CD14-positive monocyte (primary cell): ENCODE measurements at regions not wholly inside any gene's neighbourhood (a gene's known extent, or its start where the extent isn't known, plus 50 kb on each side); places are given as distances from the start of the nearest gene placed in this dataset.

ENCODE experiments used
- DNase-seq, 3 donors: peaks; one replicate each; pipeline ENCODE4 v3.0.0-alpha.2; 2011 to 2022
- H2AFZ ChIP-seq: 2 replicates; pipeline ENCODE4 v1.6.0; 2012; ENCODE audit warnings: mild to moderate bottlenecking, low read depth, low read length, inconsistent platforms; ENCODE audit not compliant: insufficient read depth, poor library complexity, severe bottlenecking
- H3K27ac ChIP-seq, 2 donors: 1 replicate in 1 of 2; 2 replicates in 1 of 2; pipeline ENCODE4 v1.5.1; 2012 to 2013; ENCODE audit warnings: low read length in 2 of 2, control low read depth in 1 of 2, inconsistent platforms in 1 of 2, low read depth in 1 of 2, mild to moderate bottlenecking in 1 of 2
- H3K27me3 ChIP-seq, 2 donors: one replicate each; pipeline versions ENCODE4 v1.6.0 to v1.6.1; 2011 to 2013; ENCODE audit warnings: low read length in 2 of 2; ENCODE audit not compliant: control insufficient read depth in 2 of 2, insufficient read depth in 2 of 2
- H3K36me3 ChIP-seq, 2 donors: replicated peaks in 1 of 2; 1 replicate in 1 of 2; 2 replicates in 1 of 2; pipeline versions ENCODE4 v1.5.1 to v1.6.1; 2012 to 2013; ENCODE audit warnings: low read length in 2 of 2, control low read depth in 1 of 2, inconsistent platforms in 1 of 2, mild to moderate bottlenecking in 1 of 2; ENCODE audit not compliant: insufficient read depth in 2 of 2, control insufficient read depth in 1 of 2
- H3K4me1 ChIP-seq, 2 donors: 1 replicate in 1 of 2; 2 replicates in 1 of 2; pipeline versions ENCODE4 v1.5.1 to v1.6.1; 2012 to 2013; ENCODE audit warnings: low read length in 2 of 2, control low read depth in 1 of 2, inconsistent platforms in 1 of 2, mild to moderate bottlenecking in 1 of 2, moderate library complexity in 1 of 2; ENCODE audit not compliant: insufficient read depth in 2 of 2, control insufficient read depth in 1 of 2
- H3K4me2 ChIP-seq: replicated peaks from 2 replicates; pipeline ENCODE3; 2012; ENCODE audit warnings: low read length, moderate library complexity, mild to moderate bottlenecking; ENCODE audit not compliant: poor library complexity, severe bottlenecking; ENCODE audit errors: extremely low read depth
- H3K4me3 ChIP-seq, 3 experiments: fragments of 200-600 bp in 1 of 3; sonication (generic) in 1 of 3; replicated peaks in 1 of 3; 1 replicate in 2 of 3; 2 replicates in 1 of 3; pipeline ENCODE4 v1.5.1; 2011 to 2013; ENCODE audit warnings: low read length in 3 of 3, mild to moderate bottlenecking in 3 of 3, control low read depth in 2 of 3, low read depth in 2 of 3, inconsistent platforms in 1 of 3, moderate library complexity in 1 of 3
- H3K79me2 ChIP-seq: 2 replicates; pipeline ENCODE4 v1.6.0; 2012; ENCODE audit warnings: mild to moderate bottlenecking, control low read depth, inconsistent platforms, low read length, moderate library complexity; ENCODE audit not compliant: insufficient read depth
- H3K9ac ChIP-seq: 2 replicates; pipeline ENCODE4 v1.6.0; 2017; ENCODE audit warnings: low read length, mild to moderate bottlenecking; ENCODE audit not compliant: insufficient read depth, poor library complexity, severe bottlenecking
- H3K9me3 ChIP-seq, 2 donors: replicated peaks in 1 of 2; 1 replicate in 1 of 2; 2 replicates in 1 of 2; pipeline versions ENCODE4 v1.5.1 to v1.6.1; 2012 to 2013; ENCODE audit warnings: low read length in 2 of 2, control low read depth in 1 of 2; ENCODE audit not compliant: control insufficient read depth in 1 of 2, insufficient read depth in 1 of 2
- H4K20me1 ChIP-seq: 2 replicates; pipeline ENCODE4 v1.6.0; 2012; ENCODE audit warnings: mild to moderate bottlenecking, low read length, control low read depth, moderate library complexity; ENCODE audit not compliant: insufficient read depth
- H3K27ac Mint-ChIP-seq, 7 donors: one replicate each; pipeline ENCODE4 v1.8.0; 2020; ENCODE audit warnings: mild to moderate bottlenecking in 7 of 7, mixed read lengths in 7 of 7, moderate library complexity in 6 of 7, inconsistent platforms in 2 of 7
- H3K27me3 Mint-ChIP-seq, 3 donors: one replicate each; pipeline ENCODE4 v1.8.0; 2021 to 2022; ENCODE audit warnings: low read depth in 3 of 3, mild to moderate bottlenecking in 3 of 3, mixed read lengths in 3 of 3, moderate library complexity in 3 of 3, inconsistent platforms in 1 of 3
- H3K36me3 Mint-ChIP-seq, 2 donors: one replicate each; pipeline ENCODE4 v1.8.0; 2020; ENCODE audit warnings: mixed read lengths in 2 of 2, inconsistent platforms in 1 of 2, mild to moderate bottlenecking in 1 of 2
- H3K4me1 Mint-ChIP-seq: one replicate; pipeline ENCODE4 v1.8.0; 2020; ENCODE audit warnings: mild to moderate bottlenecking, mixed read lengths
- H3K4me3 Mint-ChIP-seq, 2 donors: one replicate each; pipeline ENCODE4 v1.8.0; 2020; ENCODE audit warnings: mild to moderate bottlenecking in 2 of 2, mixed read lengths in 2 of 2, moderate library complexity in 1 of 2
- H3K9me3 Mint-ChIP-seq, 7 donors: one replicate each; pipeline ENCODE4 v1.8.0; 2020 to 2022; ENCODE audit warnings: mixed read lengths in 7 of 7, mild to moderate bottlenecking in 6 of 7, moderate library complexity in 6 of 7, inconsistent platforms in 2 of 7
- WGBS: methylation state at CpG from one replicate; pipeline ENCODE4 v1.1.5; 2013; ENCODE audit warnings: missing lambda C conversion rate; ENCODE audit not compliant: insufficient coverage; 5-methylcytosine and 5-hydroxymethylcytosine counted together
- intact Hi-C, 2 donors: fragments of 100-400 bp; cut with micrococcal nuclease; formaldehyde crosslinking; loops; one replicate each; pipeline versions ENCODE4 v1.15.0 to v1.15.1; 2023
- TF ChIP-seq, protein P1 (sequence below): fragments of 200-600 bp; IDR thresholded peaks from one replicate; pipeline ENCODE4 v1.8.0; 2022; ENCODE audit warnings: antibody characterized with exemption, mild to moderate bottlenecking

DNA sequence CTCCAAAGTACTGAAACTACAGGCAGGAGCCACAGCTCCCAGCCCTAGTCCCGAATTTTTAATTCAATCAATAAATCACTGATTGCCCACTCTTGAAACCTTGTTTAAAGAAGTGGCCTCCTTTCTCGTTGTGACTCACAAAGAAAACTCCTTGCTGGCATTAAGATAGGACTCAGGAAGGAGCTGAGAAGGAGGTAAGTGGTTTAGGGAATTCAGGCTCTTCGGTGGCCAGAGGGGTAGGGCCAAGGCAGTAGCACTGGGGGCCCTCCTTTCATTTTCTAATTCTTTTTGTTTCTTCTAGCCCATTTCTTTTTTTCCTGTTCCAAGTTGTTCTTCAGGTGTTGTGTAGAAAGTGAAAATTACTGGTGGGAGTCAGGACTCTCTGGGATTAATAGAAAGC is 86.2 kb upstream of the OR9Q1 start:
- H3K4me2 ChIP-seq = no peak overlapping the region
- H3K4me3 Mint-ChIP-seq = no peak overlapping the region
- H3K36me3 ChIP-seq = no peaks in the 10 kb centered on the region
- H3K27ac Mint-ChIP-seq = no peak overlapping the region
- TF ChIP-seq, protein P1, sequence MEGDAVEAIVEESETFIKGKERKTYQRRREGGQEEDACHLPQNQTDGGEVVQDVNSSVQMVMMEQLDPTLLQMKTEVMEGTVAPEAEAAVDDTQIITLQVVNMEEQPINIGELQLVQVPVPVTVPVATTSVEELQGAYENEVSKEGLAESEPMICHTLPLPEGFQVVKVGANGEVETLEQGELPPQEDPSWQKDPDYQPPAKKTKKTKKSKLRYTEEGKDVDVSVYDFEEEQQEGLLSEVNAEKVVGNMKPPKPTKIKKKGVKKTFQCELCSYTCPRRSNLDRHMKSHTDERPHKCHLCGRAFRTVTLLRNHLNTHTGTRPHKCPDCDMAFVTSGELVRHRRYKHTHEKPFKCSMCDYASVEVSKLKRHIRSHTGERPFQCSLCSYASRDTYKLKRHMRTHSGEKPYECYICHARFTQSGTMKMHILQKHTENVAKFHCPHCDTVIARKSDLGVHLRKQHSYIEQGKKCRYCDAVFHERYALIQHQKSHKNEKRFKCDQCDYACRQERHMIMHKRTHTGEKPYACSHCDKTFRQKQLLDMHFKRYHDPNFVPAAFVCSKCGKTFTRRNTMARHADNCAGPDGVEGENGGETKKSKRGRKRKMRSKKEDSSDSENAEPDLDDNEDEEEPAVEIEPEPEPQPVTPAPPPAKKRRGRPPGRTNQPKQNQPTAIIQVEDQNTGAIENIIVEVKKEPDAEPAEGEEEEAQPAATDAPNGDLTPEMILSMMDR = no peak
- DNase-seq = no peak
- no peaks in the 10 kb centered on the region for H3K36me3 Mint-ChIP-seq
- H3K9me3 Mint-ChIP-seq = peaks cover 0 to 11% (median 2%) of the 10 kb centered on the region in 7 donors
- H3K9ac ChIP-seq = no peak overlapping the region
- WGBS = no CpG with 5 or more reads among the region's 3 CpGs
- H2AFZ ChIP-seq = no peak overlapping the region
- no peaks in the 10 kb centered on the region for H3K79me2 ChIP-seq
- no peak overlapping the region for H3K4me3 ChIP-seq
- no peak overlapping the region for H3K27ac ChIP-seq
- H3K27me3 Mint-ChIP-seq = peaks cover 0 to 2% (median 1%) of the 10 kb centered on the region in 3 donors
- no peaks in the 10 kb centered on the region for H3K9me3 ChIP-seq
- H3K4me1 ChIP-seq = no peaks in the 10 kb centered on the region
- no peaks in the 10 kb centered on the region for H3K27me3 ChIP-seq
- intact Hi-C loops = no loop called here
- H4K20me1 ChIP-seq = no peaks in the 10 kb centered on the region
- H3K4me1 Mint-ChIP-seq = no peaks in the 10 kb centered on the region

DNA sequence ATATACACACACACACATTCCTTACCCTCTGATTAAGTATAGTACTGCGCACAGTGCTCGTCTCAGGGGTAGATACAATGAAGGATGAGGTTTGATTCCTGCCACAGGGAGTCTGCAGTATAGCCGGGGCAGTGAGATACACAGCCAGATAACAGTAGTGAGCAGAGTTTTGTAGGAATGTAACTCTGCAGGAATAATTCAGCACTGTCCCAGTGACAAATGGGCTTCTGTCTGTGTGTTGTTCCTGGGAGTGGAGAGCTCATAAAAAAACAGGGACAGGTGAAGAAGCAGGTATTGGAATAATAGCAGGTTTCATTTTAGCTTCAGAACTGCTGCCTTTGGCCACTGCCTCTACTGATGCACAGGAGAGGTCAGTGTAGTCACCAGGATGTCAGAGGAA is 85.3 kb upstream of the OR9Q1 start:
- Histone ChIP-seq H3K79me2 (no peaks in the 10 kb centered on the region), H3K9ac (no peak overlapping the region), H2AFZ (no peak overlapping the region), H3K36me3 (no peaks in the 10 kb centered on the region), H3K27me3 (no peaks in the 10 kb centered on the region), H3K9me3 (no peaks in the 10 kb centered on the region), H3K4me1 (no peaks in the 10 kb centered on the region), H3K27ac (no peak overlapping the region), H4K20me1 (no peaks in the 10 kb centered on the region), H3K4me2 (no peak overlapping the region), H3K4me3 (no peak overlapping the region)
- WGBS = no CpG with 5 or more reads among the region's 3 CpGs
- DNase-seq = no peak
- Mint-ChIP-seq H3K27ac (no peak overlapping the region), H3K9me3 (peaks cover 0 to 8% (median 2%) of the 10 kb centered on the region in 7 donors), H3K36me3 (no peaks in the 10 kb centered on the region), H3K27me3 (peaks cover 0 to 2% (median 1%) of the 10 kb centered on the region in 3 donors), H3K4me1 (no peaks in the 10 kb centered on the region), H3K4me3 (no peak overlapping the region)
- intact Hi-C loops = no loop called here
- TF ChIP-seq, protein P1 = no peak
